ENCODE measurements at regions not wholly inside any gene's neighbourhood (a gene's known extent, or its start where the extent isn't known, plus 50 kb on each side); places are given as distances from the start of the nearest gene placed in this dataset.

DNA sequence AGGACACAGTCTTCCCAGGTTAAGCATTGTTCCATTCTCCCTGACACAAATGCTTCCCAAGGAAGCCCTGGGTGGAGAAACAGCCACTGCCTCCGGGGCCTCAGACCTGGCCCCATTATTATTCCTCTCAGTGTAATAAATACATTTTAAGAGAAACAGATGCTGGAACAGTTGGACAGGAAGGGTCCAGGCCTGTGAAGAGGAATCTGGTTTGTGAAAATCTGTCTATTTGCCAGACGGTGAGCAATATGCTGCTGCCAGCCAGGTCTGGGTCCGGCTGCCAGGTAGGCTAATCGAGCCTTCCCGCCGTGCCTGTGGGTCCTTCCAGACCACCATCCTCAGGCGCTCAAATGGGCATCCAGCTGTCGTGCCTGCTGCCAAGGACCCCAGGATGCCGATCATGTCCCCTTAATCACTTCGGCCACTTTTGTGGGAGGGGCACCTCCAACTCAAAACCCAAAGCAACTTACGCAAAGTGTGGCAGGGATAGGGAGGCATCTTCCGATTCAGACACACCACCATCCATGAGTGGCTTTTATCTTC, 528.4 kb downstream of the MIAT start:
- Histone ChIP-seq H3K36me3 (ENCODE audit: control insufficient read depth in 2 of 3, insufficient read depth in 3 of 3, low read length in 3 of 3) (no peaks in the 10 kb centered on the region), H3K9me3 (ENCODE audit: control insufficient read depth in 2 of 3, low read length in 3 of 3) (no peaks in the 10 kb centered on the region), H3K4me1 (ENCODE audit: control insufficient read depth in 2 of 2, insufficient read depth in 2 of 2, low read length in 2 of 2) (no peaks in the 10 kb centered on the region), H3K27me3 (ENCODE audit: control insufficient read depth in 2 of 2, insufficient read depth in 2 of 2, low read length in 2 of 2) (no peaks in the 10 kb centered on the region), H3K27ac (ENCODE audit: low read depth, low read length) (no peak overlapping the region), H3K4me3 (ENCODE audit: low read length) (no peak overlapping the region)
- Mint-ChIP-seq H3K27me3 (peaks cover 0 to 20% (median 12%) of the 10 kb centered on the region in 5 donors), H3K4me1 (no peaks in the 10 kb centered on the region), H3K27ac (no peak overlapping the region), H3K9me3 (peaks cover 0 to 13% (median 2%) of the 10 kb centered on the region in 11 donors), H3K36me3 (no peaks in the 10 kb centered on the region), H3K4me3 (no peak overlapping the region)
- no peak for DNase-seq
- ATAC-seq, result no peak
- intact Hi-C loops (cut with micrococcal nuclease), result no loop called here
- ChIA-PET CTCF (no interaction called here), POLR2A (no interaction called here)

DNA sequence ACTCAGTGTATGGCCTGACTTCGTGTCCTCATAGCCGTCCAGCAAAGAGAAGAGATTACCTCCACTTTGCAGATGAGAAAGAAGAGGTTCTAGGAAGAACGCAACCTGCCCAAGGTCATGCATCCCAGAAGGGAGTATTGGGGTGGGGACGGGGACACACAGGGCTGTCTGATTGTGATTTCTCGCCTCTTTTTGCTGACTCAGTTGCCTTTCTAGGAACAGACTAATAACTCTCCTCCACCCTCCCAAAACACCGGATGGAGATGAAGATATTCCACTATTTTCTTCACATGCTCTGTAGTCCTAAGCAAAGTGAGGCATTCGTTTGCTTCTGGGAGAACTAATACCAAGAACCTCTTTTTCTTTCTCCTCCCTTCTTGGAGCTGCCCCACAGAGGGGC, 529.3 kb downstream of the MIAT start:
- Mint-ChIP-seq H3K27ac (no peak overlapping the region), H3K27me3 (peaks cover 0 to 20% (median 12%) of the 10 kb centered on the region in 5 donors)
- intact Hi-C loops (cut with micrococcal nuclease), result no loop called here

DNA sequence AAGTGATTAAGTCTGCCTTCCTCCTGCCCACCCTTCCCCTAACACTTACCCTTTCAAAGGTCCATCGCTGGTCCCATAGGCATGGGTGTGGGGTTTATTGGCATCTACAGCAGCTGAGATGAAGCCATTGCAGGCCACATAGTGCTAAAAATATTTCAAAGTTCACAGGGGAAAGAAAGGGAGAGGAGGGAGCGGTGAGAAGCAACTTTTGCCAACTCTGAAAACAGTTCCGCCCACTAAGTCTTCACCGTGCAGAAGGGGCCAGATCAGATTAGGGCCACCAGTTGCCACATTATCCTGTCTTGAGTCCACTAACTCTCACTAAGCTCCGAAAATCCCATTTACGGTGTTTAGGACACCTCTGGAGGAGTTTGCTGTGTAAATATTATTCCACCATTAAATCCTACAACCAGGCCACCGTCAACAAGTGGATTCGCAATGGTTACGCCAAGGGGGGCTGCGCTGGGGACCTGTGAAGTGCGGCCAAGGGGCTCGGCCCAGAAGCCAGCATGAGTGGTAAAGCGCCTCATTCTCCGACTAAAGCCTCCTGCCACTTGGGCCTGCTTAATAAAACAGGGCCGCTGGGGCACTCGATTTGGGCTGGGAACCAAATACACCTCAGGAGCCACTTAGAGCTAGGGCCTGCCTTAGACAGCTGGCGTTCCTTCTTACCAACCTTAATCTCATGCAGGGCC, 534.9 kb downstream of the MIAT start:
- CTCF ChIA-PET, result no interaction called here
- DNase-seq (no peak), ATAC-seq (no peak)
- H3K4me3 Mint-ChIP-seq, result no peak overlapping the region
- H3K27me3 ChIP-seq (ENCODE audit: control insufficient read depth in 2 of 2, insufficient read depth in 2 of 2, low read length in 2 of 2), result no peaks in the 10 kb centered on the region
- H3K4me3 ChIP-seq (ENCODE audit: low read length), result no peak overlapping the region
- H3K36me3 ChIP-seq (ENCODE audit: control insufficient read depth in 2 of 3, insufficient read depth in 3 of 3, low read length in 3 of 3), result no peaks in the 10 kb centered on the region
- intact Hi-C loops (cut with micrococcal nuclease), result no loop called here
- H3K36me3 Mint-ChIP-seq, result no peaks in the 10 kb centered on the region
- H3K9me3 ChIP-seq (ENCODE audit: control insufficient read depth in 2 of 3, low read length in 3 of 3), result no peaks in the 10 kb centered on the region
- peaks cover under 1 to 30% (median 5%) of the 10 kb centered on the region in 11 donors for H3K9me3 Mint-ChIP-seq
- H3K4me1 ChIP-seq (ENCODE audit: control insufficient read depth in 2 of 2, insufficient read depth in 2 of 2, low read length in 2 of 2), result no peaks in the 10 kb centered on the region
- H3K27ac ChIP-seq (ENCODE audit: low read depth, low read length), result no peak overlapping the region
- no peak overlapping the region for H3K27ac Mint-ChIP-seq
- no peaks in the 10 kb centered on the region for H3K4me1 Mint-ChIP-seq
- H3K27me3 Mint-ChIP-seq, result peaks cover 0 to 26% (median 22%) of the 10 kb centered on the region in 5 donors
- POLR2A ChIA-PET, result no interaction called here

More for the DNA sequence above, 529.3 kb downstream of the MIAT start:
- Mint-ChIP-seq H3K9me3 (peaks cover 0 to 21% (median 4%) of the 10 kb centered on the region in 11 donors), H3K4me1 (no peaks in the 10 kb centered on the region), H3K4me3 (no peak overlapping the region), H3K36me3 (no peaks in the 10 kb centered on the region)
- no peaks in the 10 kb centered on the region for H3K36me3 ChIP-seq (ENCODE audit: control insufficient read depth in 2 of 3, insufficient read depth in 3 of 3, low read length in 3 of 3)
- no peak for DNase-seq
- H3K9me3 ChIP-seq (ENCODE audit: control insufficient read depth in 2 of 3, low read length in 3 of 3), result no peaks in the 10 kb centered on the region
- POLR2A ChIA-PET, result no interaction called here
- no peaks in the 10 kb centered on the region for H3K4me1 ChIP-seq (ENCODE audit: control insufficient read depth in 2 of 2, insufficient read depth in 2 of 2, low read length in 2 of 2)
- no peak overlapping the region for H3K4me3 ChIP-seq (ENCODE audit: low read length)
- ATAC-seq, result no peak
- no peaks in the 10 kb centered on the region for H3K27me3 ChIP-seq (ENCODE audit: control insufficient read depth in 2 of 2, insufficient read depth in 2 of 2, low read length in 2 of 2)
- CTCF ChIA-PET, result no interaction called here
- H3K27ac ChIP-seq (ENCODE audit: low read depth, low read length), result no peak overlapping the region

DNA sequence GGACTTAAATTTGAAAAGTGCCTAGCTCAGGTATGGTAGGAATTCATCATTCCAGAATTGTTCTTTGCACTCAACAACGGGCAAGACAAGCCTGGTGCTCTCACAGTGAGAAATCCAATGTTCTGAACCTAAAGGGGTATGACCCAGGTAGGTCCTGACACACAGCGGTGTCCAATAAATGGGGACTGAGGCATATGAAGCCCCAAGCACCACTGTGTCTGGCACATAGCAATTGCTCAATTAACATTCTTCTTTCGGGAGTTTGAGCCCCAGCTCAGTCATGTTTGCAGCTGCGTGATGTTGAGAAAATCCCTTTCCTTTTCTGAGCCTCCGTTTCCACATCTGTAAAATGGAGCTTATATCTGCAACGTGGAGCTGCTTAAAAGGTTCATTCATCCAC, 535.8 kb downstream of the MIAT start:
- Histone ChIP-seq H3K36me3 (ENCODE audit: control insufficient read depth in 2 of 3, insufficient read depth in 3 of 3, low read length in 3 of 3) (no peaks in the 10 kb centered on the region), H3K4me3 (ENCODE audit: low read length) (no peak overlapping the region), H3K4me1 (ENCODE audit: control insufficient read depth in 2 of 2, insufficient read depth in 2 of 2, low read length in 2 of 2) (no peaks in the 10 kb centered on the region), H3K27me3 (ENCODE audit: control insufficient read depth in 2 of 2, insufficient read depth in 2 of 2, low read length in 2 of 2) (no peaks in the 10 kb centered on the region), H3K27ac (ENCODE audit: low read depth, low read length) (no peak overlapping the region), H3K9me3 (ENCODE audit: control insufficient read depth in 2 of 3, low read length in 3 of 3) (no peaks in the 10 kb centered on the region)
- DNase-seq (no peak), ATAC-seq (no peak)
- intact Hi-C loops (cut with micrococcal nuclease), result no loop called here
- Mint-ChIP-seq H3K4me3 (no peak overlapping the region), H3K27me3 (peaks cover 0 to 30% (median 24%) of the 10 kb centered on the region in 5 donors), H3K27ac (no peak overlapping the region), H3K9me3 (peaks cover 3 to 30% (median 7%) of the 10 kb centered on the region in 11 donors), H3K36me3 (no peaks in the 10 kb centered on the region), H3K4me1 (no peaks in the 10 kb centered on the region)
- ChIA-PET CTCF (no interaction called here), POLR2A (no interaction called here)

DNA sequence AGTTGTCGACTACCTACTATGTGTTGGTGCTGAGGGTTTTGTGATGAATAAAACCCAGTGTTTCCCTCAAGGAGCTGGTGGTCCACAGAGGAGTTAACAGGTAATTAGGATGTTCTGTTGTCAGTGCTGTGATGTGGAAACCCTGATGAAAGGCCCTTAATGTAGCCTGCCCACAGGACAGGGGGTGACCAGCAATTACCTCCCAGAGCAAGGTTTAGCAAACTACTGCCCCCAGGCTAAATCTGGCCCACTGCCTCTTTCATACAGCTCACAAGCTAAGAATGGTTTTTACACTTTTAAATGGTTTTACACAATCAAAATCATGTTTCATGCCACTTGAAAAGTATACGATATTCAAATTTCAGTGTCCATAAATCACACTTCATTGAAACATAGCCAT, 536.2 kb downstream of the MIAT start:
- Histone ChIP-seq H3K9me3 (ENCODE audit: control insufficient read depth in 2 of 3, low read length in 3 of 3) (no peaks in the 10 kb centered on the region), H3K4me3 (ENCODE audit: low read length) (no peak overlapping the region), H3K27me3 (ENCODE audit: control insufficient read depth in 2 of 2, insufficient read depth in 2 of 2, low read length in 2 of 2) (no peaks in the 10 kb centered on the region), H3K36me3 (ENCODE audit: control insufficient read depth in 2 of 3, insufficient read depth in 3 of 3, low read length in 3 of 3) (no peaks in the 10 kb centered on the region), H3K27ac (ENCODE audit: low read depth, low read length) (no peak overlapping the region), H3K4me1 (ENCODE audit: control insufficient read depth in 2 of 2, insufficient read depth in 2 of 2, low read length in 2 of 2) (no peaks in the 10 kb centered on the region)
- H3K4me3 Mint-ChIP-seq, result no peak overlapping the region
- ChIA-PET POLR2A (no interaction called here), CTCF (no interaction called here)
- H3K27me3 Mint-ChIP-seq, result peaks cover 0 to 26% (median 21%) of the 10 kb centered on the region in 5 donors
- no peak overlapping the region for H3K27ac Mint-ChIP-seq
- ATAC-seq, result no peak
- H3K4me1 Mint-ChIP-seq, result no peaks in the 10 kb centered on the region
- no peak for DNase-seq
- intact Hi-C loops (cut with micrococcal nuclease), result no loop called here
- H3K36me3 Mint-ChIP-seq, result no peaks in the 10 kb centered on the region
- peaks cover 3 to 30% (median 7%) of the 10 kb centered on the region in 11 donors for H3K9me3 Mint-ChIP-seq

DNA sequence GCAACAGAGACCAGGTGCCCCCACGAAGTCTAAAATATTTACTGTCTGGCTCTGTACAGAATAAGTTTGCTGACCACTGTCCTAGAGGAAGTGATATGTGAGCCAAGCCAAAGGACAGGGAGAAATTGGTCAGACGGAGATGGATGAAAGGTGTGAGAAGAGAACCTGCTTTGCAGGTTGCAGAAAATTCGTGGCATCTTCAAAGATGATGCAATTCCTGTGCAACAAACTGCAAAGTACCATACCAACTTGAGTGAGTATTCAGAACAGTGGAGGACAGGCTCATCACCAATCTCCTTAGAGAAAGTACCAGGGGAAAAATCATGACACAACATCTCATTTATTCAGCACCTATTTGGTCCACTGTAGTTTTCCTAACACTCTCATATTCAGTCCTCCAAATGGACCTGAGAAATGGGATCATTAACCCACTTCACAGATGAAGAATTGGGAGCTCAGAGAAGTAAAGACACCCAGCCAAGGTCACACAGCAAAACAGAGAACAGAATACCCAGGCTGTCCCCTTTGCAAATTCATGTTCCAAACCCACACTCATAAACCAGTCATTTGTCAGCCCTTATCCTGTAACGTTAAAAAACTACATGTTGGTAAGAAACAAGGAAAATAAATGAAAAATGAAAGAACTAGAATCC, 536.8 kb downstream of the MIAT start:
- intact Hi-C loops (cut with micrococcal nuclease), result no loop called here
- H3K9me3 ChIP-seq (ENCODE audit: control insufficient read depth in 2 of 3, low read length in 3 of 3), result no peaks in the 10 kb centered on the region
- H3K9me3 Mint-ChIP-seq, result peaks cover 3 to 25% (median 6%) of the 10 kb centered on the region in 11 donors
- H3K27ac Mint-ChIP-seq, result no peak overlapping the region
- H3K36me3 ChIP-seq (ENCODE audit: control insufficient read depth in 2 of 3, insufficient read depth in 3 of 3, low read length in 3 of 3), result no peaks in the 10 kb centered on the region
- ATAC-seq, result no peak
- H3K4me3 ChIP-seq (ENCODE audit: low read length), result no peak overlapping the region
- H3K4me3 Mint-ChIP-seq, result no peak overlapping the region
- no peaks in the 10 kb centered on the region for H3K4me1 ChIP-seq (ENCODE audit: control insufficient read depth in 2 of 2, insufficient read depth in 2 of 2, low read length in 2 of 2)
- no peaks in the 10 kb centered on the region for H3K27me3 ChIP-seq (ENCODE audit: control insufficient read depth in 2 of 2, insufficient read depth in 2 of 2, low read length in 2 of 2)
- peaks cover 0 to 22% (median 15%) of the 10 kb centered on the region in 5 donors for H3K27me3 Mint-ChIP-seq
- no peaks in the 10 kb centered on the region for H3K4me1 Mint-ChIP-seq
- H3K27ac ChIP-seq (ENCODE audit: low read depth, low read length), result no peak overlapping the region
- ChIA-PET CTCF (no interaction called here), POLR2A (no interaction called here)
- no peaks in the 10 kb centered on the region for H3K36me3 Mint-ChIP-seq
- no peak for DNase-seq

DNA sequence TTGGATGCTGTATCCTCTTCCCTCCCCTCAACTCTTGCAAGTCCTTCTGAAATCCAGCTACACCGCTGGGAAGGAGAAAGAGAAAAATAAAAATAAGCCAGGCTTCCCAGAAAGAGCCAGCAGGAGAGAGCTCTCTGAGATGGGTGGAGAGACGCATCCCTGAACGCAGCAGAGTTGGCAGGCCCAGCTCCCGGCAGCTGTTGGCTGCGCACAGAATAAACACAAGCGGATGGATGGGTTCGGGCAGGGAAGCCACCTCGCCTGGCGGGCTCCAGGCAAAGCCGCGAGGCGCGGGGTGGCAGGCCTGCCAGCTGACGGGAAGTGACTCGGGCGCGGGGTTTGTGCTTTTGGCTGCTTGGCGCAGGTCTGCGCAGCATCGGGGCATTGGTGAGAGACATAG, 537.7 kb downstream of the MIAT start:
- no peak overlapping the region for H3K4me3 ChIP-seq (ENCODE audit: low read length)
- no peaks in the 10 kb centered on the region for H3K27me3 ChIP-seq (ENCODE audit: control insufficient read depth in 2 of 2, insufficient read depth in 2 of 2, low read length in 2 of 2)
- intact Hi-C loops (cut with micrococcal nuclease), result no loop called here
- no peak overlapping the region for H3K4me3 Mint-ChIP-seq
- CTCF ChIA-PET, result no interaction called here
- H3K36me3 Mint-ChIP-seq, result no peaks in the 10 kb centered on the region
- no peaks in the 10 kb centered on the region for H3K36me3 ChIP-seq (ENCODE audit: control insufficient read depth in 2 of 3, insufficient read depth in 3 of 3, low read length in 3 of 3)
- peaks cover 3 to 21% (median 5%) of the 10 kb centered on the region in 11 donors for H3K9me3 Mint-ChIP-seq
- no peaks in the 10 kb centered on the region for H3K9me3 ChIP-seq (ENCODE audit: control insufficient read depth in 2 of 3, low read length in 3 of 3)
- H3K27ac ChIP-seq (ENCODE audit: low read depth, low read length), result no peak overlapping the region
- no peaks in the 10 kb centered on the region for H3K4me1 Mint-ChIP-seq
- H3K4me1 ChIP-seq (ENCODE audit: control insufficient read depth in 2 of 2, insufficient read depth in 2 of 2, low read length in 2 of 2), result no peaks in the 10 kb centered on the region
- POLR2A ChIA-PET, result no interaction called here
- H3K27ac Mint-ChIP-seq, result no peak overlapping the region
- DNase-seq, result no peak
- no peak for ATAC-seq
- peaks cover 0 to 28% (median 14%) of the 10 kb centered on the region in 5 donors for H3K27me3 Mint-ChIP-seq

Measured in naive thymus-derived CD4-positive, alpha-beta T cell (primary cell).